ENCODE measurements at regions not wholly inside any gene's neighbourhood (a gene's known extent, or its start where the extent isn't known, plus 50 kb on each side); places are given as distances from the start of the nearest gene placed in this dataset.
A peak's percentile ranks its signal among the peaks of the same experiment; 100 is the strongest.

DNA sequence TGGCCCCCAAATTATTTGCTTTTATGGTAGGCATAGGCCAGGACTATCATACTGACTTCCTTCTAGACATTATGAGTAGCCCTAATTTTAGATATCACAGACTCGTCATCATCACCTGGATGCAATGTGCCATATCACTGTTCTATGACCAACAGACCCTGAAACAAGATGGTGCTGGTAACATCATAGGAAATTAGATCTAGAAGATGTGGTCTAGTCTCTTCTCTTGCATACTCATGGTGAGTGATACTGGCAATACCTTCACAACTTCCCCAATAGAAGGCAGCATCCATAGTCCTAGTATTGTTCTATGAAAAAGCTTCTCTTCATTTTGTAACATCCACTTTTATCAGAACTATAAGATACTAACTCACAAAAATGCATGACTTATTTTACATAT, 116.3 kb upstream of the ITGA4 start:
- no peak overlapping the region for H3K4me3 ChIP-seq (ENCODE audit: low read depth, low read length)
- CTCF ChIA-PET, result no interaction called here
- POLR2A ChIA-PET, result no interaction called here
- no peak for DNase-seq (ENCODE audit: low read depth, low spot score)
- TF ChIP-seq, protein P1, sequence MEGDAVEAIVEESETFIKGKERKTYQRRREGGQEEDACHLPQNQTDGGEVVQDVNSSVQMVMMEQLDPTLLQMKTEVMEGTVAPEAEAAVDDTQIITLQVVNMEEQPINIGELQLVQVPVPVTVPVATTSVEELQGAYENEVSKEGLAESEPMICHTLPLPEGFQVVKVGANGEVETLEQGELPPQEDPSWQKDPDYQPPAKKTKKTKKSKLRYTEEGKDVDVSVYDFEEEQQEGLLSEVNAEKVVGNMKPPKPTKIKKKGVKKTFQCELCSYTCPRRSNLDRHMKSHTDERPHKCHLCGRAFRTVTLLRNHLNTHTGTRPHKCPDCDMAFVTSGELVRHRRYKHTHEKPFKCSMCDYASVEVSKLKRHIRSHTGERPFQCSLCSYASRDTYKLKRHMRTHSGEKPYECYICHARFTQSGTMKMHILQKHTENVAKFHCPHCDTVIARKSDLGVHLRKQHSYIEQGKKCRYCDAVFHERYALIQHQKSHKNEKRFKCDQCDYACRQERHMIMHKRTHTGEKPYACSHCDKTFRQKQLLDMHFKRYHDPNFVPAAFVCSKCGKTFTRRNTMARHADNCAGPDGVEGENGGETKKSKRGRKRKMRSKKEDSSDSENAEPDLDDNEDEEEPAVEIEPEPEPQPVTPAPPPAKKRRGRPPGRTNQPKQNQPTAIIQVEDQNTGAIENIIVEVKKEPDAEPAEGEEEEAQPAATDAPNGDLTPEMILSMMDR (IDR thresholded peaks at IDR 0.05; ENCODE audit: insufficient read depth, low read length, missing control alignments), result no peak

- POLR2A ChIA-PET, result no interaction called here
- no peak overlapping the region for H3K4me3 ChIP-seq (ENCODE audit: low read depth, low read length)
These were observed 115.2 kb upstream of the ITGA4 start for GRCh38 chr2:181341855-181342600.

GRCh38 chr2:181348107-181348837, 108.9 kb upstream of the ITGA4 start:
- POLR2A ChIA-PET, result no interaction called here
- TF ChIP-seq, protein P1 (IDR thresholded peaks at IDR 0.05; ENCODE audit: insufficient read depth, low read length, missing control alignments), result no peak
- H3K4me3 ChIP-seq (ENCODE audit: low read depth, low read length), result no peak overlapping the region
- no peak for DNase-seq (ENCODE audit: low read depth, low spot score)
- CTCF ChIA-PET, result no interaction called here

More at GRCh38 chr2:181341855-181342600, 115.2 kb upstream of the ITGA4 start:
- CTCF ChIA-PET, result no interaction called here
- no peak for DNase-seq (ENCODE audit: low read depth, low spot score)
- TF ChIP-seq, protein P1 (IDR thresholded peaks at IDR 0.05; ENCODE audit: insufficient read depth, low read length, missing control alignments), result no peak

- ChIA-PET CTCF (no interaction called here), POLR2A (no interaction called here)
- TF ChIP-seq, protein P1 (IDR thresholded peaks at IDR 0.05; ENCODE audit: insufficient read depth, low read length, missing control alignments), result no peak
- no peak for DNase-seq (ENCODE audit: low read depth, low spot score)
- H3K4me3 ChIP-seq (ENCODE audit: low read depth, low read length), result no peak overlapping the region
These were observed 105.0 kb upstream of the ITGA4 start for GRCh38 chr2:181352158-181352557.

DNA sequence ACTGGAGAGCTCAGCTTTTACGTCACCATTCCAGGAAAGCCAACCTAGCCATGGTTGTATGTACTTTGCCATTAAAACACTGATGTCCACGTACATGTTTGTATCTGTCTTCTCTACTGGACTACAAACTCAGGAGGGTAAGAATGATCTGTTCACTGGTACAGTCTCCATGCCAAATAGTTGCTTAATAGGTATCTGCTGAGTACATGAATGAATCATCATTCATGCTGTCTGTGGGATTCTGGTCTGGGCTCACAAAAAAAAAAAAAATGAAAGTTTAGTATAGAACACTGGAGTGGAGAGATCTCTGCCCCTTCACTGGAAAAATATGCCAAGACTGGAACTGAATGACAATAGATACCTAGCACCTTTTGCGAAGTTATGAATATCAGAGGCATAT, 102.6 kb upstream of the ITGA4 start:
- DNase-seq (ENCODE audit: low read depth, low spot score), result peak; percentile 49

More for the DNA sequence above, 102.6 kb upstream of the ITGA4 start:
- CTCF ChIA-PET, result interaction anchor here (1.3 to 1.7 kb wide), 2 partner anchors 10 to 112 kb away, joined by 3 read pairs; no protein-coding TSS in a partner anchor
- POLR2A ChIA-PET, result no interaction called here
- TF ChIP-seq, protein P1 (IDR thresholded peaks at IDR 0.05; ENCODE audit: insufficient read depth, low read length, missing control alignments), result no peak
- no peak overlapping the region for H3K4me3 ChIP-seq (ENCODE audit: low read depth, low read length)
